Gastrocnemius medialis (tissue), 4 donors: ENCODE measurements at regions not wholly inside any gene's neighbourhood (a gene's known extent, or its start where the extent isn't known, plus 50 kb on each side); places are given as distances from the start of the nearest gene placed in this dataset.

Source experiments
- POLR2A ChIP-seq, 2 donors: fragments of 450-650 bp; IDR thresholded peaks; one replicate each; pipeline ENCODE4 v1.6.1; 2017; ENCODE audit warnings: antibody characterized with exemption in 2 of 2, mild to moderate bottlenecking in 2 of 2, moderate library complexity in 2 of 2
- TF ChIP-seq, protein P1 (sequence below), 5 experiments: fragments of 450-650 bp in 3 of 5; fragments of 200-600 bp in 2 of 5; sonication (generic) in 2 of 5; IDR thresholded peaks in 4 of 5; conservative IDR thresholded peaks in 1 of 5; 1 replicate in 4 of 5; 2 replicates in 1 of 5; pipeline ENCODE4 v1.5.1; 2016 to 2019; ENCODE audit warnings: antibody characterized with exemption in 5 of 5, mild to moderate bottlenecking in 3 of 5, moderate library complexity in 3 of 5

DNA sequence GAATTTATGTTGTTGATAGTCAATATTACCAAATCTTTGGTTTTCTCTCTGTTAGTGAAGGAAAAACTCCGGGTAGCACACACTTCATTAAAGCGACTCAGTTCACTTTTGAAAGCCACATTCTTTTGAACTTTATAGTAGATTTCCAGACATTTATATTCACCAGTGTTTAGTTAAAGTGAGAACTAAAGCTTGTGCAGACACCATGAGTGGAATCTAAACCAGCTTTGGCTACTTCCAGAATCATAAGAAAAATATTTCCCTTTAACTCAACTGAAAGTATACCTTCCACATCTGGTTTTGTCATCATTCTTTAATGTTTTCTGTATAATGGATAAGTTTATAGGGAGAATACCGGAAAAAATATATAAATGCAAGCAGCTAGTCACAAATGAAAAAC is 92.1 kb upstream of the COL21A1 start:
- TF ChIP-seq, protein P1, sequence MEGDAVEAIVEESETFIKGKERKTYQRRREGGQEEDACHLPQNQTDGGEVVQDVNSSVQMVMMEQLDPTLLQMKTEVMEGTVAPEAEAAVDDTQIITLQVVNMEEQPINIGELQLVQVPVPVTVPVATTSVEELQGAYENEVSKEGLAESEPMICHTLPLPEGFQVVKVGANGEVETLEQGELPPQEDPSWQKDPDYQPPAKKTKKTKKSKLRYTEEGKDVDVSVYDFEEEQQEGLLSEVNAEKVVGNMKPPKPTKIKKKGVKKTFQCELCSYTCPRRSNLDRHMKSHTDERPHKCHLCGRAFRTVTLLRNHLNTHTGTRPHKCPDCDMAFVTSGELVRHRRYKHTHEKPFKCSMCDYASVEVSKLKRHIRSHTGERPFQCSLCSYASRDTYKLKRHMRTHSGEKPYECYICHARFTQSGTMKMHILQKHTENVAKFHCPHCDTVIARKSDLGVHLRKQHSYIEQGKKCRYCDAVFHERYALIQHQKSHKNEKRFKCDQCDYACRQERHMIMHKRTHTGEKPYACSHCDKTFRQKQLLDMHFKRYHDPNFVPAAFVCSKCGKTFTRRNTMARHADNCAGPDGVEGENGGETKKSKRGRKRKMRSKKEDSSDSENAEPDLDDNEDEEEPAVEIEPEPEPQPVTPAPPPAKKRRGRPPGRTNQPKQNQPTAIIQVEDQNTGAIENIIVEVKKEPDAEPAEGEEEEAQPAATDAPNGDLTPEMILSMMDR (IDR thresholded peaks at IDR 0.05 in 4 of 5, conservative IDR thresholded peaks at IDR 0.05 in 1 of 5), result no peak
- TF ChIP-seq POLR2A (IDR thresholded peaks at IDR 0.05), result no peak
